ENCODE measurements at regions not wholly inside any gene's neighbourhood (a gene's known extent, or its start where the extent isn't known, plus 50 kb on each side); places are given as distances from the start of the nearest gene placed in this dataset.

GRCh38 chr7:25313526-25313925, 85.2 kb upstream of the NPVF start:
- Histone ChIP-seq H3K27ac (no peak overlapping the region), H3K4me3 (no peak overlapping the region)
- no peak for DNase-seq (ENCODE audit: low spot score)
- TF ChIP-seq, protein P1, sequence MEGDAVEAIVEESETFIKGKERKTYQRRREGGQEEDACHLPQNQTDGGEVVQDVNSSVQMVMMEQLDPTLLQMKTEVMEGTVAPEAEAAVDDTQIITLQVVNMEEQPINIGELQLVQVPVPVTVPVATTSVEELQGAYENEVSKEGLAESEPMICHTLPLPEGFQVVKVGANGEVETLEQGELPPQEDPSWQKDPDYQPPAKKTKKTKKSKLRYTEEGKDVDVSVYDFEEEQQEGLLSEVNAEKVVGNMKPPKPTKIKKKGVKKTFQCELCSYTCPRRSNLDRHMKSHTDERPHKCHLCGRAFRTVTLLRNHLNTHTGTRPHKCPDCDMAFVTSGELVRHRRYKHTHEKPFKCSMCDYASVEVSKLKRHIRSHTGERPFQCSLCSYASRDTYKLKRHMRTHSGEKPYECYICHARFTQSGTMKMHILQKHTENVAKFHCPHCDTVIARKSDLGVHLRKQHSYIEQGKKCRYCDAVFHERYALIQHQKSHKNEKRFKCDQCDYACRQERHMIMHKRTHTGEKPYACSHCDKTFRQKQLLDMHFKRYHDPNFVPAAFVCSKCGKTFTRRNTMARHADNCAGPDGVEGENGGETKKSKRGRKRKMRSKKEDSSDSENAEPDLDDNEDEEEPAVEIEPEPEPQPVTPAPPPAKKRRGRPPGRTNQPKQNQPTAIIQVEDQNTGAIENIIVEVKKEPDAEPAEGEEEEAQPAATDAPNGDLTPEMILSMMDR (IDR thresholded peaks at IDR 0.05) = no peak

DNA sequence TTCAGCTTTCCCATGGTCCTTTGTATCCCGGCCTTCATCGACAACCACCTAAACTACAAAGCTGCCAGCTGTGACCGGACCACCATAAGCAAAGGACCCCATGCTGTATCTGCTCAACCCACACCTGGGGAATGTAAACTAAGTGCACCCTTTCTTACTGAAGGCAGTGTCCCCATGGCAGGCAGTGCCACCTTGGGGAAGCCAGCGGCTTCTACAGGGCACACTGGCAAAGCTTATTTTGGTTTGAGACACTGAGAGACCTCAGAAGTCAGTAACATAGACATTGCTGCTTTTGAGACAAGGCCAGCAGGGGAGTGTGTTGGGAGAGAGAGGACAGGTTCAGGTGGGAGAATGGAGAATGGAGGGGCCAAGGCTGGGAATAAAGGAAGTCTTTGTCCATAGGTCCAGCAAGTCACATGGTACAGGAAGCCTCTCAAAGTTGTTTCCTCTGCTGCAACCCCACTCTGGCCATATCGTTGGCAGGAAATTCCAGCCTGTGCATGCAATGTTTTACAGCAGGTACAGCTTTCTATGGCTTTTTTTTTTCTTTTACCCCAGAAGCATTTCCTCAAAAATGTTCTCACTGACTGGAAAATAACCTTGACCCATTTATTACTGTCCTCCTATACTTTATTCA, 85.9 kb upstream of the NPVF start:
- Histone ChIP-seq H3K27ac (no peak overlapping the region), H3K4me3 (no peak overlapping the region)
- no peak for DNase-seq (ENCODE audit: low spot score)
- TF ChIP-seq, protein P1 (IDR thresholded peaks at IDR 0.05) = no peak

DNA sequence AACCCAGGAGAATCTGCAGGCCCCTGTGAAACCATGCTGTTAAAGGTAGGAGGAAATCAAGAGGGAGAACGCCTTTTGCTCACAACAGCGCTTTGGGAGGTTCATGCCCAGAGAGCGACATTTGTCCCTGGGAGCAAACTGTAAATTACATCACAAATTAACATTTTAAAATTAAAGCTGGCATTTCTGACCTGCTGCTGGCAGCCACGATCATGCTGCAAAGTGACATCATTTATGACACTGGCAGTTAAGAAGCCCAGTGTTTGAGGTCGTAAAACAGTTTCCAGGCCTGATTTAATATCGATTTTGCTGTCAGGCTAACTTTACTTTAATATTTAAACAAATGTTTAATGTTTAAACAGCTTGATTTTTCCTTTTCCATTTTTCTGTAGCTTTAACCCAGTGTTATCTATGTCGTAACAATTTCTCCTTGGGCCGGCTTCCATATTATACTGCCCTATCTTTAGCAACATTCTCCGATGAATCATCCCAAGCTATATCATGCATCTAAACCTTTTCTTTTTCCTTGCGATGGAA, 86.5 kb upstream of the NPVF start:
- TF ChIP-seq, protein P1 (IDR thresholded peaks at IDR 0.05) = no peak

DNA sequence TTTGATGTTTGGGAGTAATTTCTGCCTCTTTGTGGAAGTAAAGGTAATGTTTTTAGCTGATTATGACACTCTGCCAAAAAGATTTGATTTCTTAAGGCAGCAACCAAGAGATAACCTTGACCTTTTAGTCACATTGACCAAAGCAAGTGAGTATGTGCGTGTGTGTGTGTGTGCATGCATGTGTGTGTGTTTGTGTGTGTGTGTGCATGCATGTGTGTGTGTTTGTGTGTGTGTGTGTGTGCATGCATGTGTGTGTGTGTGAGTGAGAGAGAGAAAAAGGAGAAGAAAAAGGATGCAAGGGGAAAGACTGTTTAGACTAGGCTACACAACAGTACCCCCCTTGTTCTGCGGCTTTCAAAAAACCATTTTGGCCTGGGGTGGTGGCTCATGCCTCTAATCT, 88.1 kb upstream of the NPVF start:
- TF ChIP-seq, protein P1 (IDR thresholded peaks at IDR 0.05) = no peak
- no peak for DNase-seq (ENCODE audit: low spot score)
- no peak overlapping the region for H3K27ac ChIP-seq
- H3K4me3 ChIP-seq = no peak overlapping the region

More for the DNA sequence above, 86.5 kb upstream of the NPVF start:
- DNase-seq (ENCODE audit: low spot score) = no peak
- Histone ChIP-seq H3K4me3 (no peak overlapping the region), H3K27ac (no peak overlapping the region)

- DNase-seq (ENCODE audit: low spot score) = no peak
- Histone ChIP-seq H3K4me3 (no peak overlapping the region), H3K27ac (no peak overlapping the region)
- TF ChIP-seq, protein P1 (IDR thresholded peaks at IDR 0.05) = no peak
These were observed 89.8 kb upstream of the NPVF start for GRCh38 chr7:25318047-25318446.

GRCh38 chr7:25319707-25320106, 91.4 kb upstream of the NPVF start:
- DNase-seq (ENCODE audit: low spot score) = no peak
- TF ChIP-seq, protein P1 (IDR thresholded peaks at IDR 0.05) = no peak
- Histone ChIP-seq H3K27ac (no peak overlapping the region), H3K4me3 (no peak overlapping the region)

DNA sequence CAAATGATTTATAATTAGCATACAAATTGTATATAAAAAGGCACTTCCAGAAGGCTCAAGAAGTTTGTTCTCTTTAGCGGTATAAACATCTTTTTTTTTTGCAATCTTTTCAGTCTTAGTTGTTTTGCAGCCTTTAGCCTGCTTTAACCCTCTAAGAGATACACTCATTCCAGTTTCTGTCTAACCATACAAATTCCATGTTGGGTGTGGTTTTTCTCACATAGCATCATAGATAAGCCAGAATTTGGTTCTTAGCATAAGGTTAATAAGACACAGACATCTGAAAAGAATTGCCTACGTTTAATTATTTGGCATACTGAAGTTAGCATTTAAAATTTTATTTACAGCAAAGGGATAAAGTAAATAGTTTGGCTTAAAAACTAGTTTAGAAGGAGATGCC, 92.5 kb upstream of the NPVF start:
- DNase-seq (ENCODE audit: low spot score) = no peak
- H3K27ac ChIP-seq = no peak overlapping the region
- no peak overlapping the region for H3K4me3 ChIP-seq

More for the DNA sequence above, 92.5 kb upstream of the NPVF start:
- TF ChIP-seq, protein P1 (IDR thresholded peaks at IDR 0.05) = no peak
